ENCODE measurements at regions not wholly inside any gene's neighbourhood (a gene's known extent, or its start where the extent isn't known, plus 50 kb on each side); places are given as distances from the start of the nearest gene placed in this dataset.
"Not testable (repeated sequence)": the region's sequence is repeated elsewhere in the genome, so short reads cannot be mapped to it uniquely, and the experiment has no call there.

- H3K4me3 Mint-ChIP-seq; H3K9me3 Mint-ChIP-seq; H3K4me1 Mint-ChIP-seq; DNase-seq; H3K27me3 Mint-ChIP-seq; H3K36me3 Mint-ChIP-seq; H3K27ac Mint-ChIP-seq; ATAC-seq (ENCODE audit: low read depth in 2 of 2): not testable (repeated sequence)
Observed at GRCh38 chr1:149213673-149214072, 110.3 kb upstream of the NBPF9 start.

DNA sequence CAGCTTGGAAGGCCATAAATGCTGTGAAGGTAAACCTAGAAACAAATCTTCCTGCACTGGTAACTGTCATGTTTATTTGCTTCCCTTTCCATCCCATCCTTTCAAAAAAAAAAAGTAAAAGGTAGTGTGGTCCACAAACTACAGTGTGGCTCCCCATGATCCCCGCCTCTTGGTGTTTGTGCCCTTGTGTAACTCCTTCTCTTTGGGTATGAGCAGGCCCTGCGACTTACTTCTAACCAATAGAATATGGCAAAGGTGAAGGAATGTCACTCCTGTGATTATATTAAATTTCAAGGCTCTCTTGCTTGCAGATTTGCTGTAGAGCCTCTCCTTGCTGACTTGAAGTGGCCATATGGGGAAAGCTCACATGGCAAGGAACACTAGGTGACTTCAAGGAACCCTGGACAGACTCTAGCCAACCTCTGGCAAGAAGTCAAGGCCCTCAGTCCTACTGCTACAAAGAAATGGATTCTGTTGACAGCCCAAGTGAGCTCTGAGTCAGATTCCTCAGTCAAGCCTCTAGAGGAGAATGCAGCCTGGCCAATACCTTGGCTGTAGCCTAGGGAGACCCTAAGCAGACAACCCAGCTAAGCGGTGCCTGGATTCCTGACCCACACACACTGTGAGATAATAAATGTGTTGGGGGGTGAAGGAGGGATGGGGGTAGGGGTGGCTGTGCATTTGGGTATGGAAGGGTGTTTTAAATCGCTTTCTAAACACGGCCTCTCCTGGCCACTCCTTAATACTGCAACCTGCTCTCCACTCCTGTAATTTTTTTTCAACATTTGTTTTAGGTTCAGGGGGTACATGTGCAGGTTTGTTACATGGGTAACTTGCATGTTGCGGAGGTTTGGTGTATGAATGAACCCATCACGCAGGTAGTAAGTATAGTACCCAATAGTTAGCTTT is 115.0 kb upstream of the NBPF9 start:
- peak; percentile 55 to 65 for ATAC-seq (ENCODE audit: low read depth in 2 of 2)
- not testable (repeated sequence) for H3K27ac Mint-ChIP-seq, H3K4me1 Mint-ChIP-seq, H3K36me3 Mint-ChIP-seq, DNase-seq, H3K9me3 Mint-ChIP-seq, H3K4me3 Mint-ChIP-seq, H3K27me3 Mint-ChIP-seq

DNA sequence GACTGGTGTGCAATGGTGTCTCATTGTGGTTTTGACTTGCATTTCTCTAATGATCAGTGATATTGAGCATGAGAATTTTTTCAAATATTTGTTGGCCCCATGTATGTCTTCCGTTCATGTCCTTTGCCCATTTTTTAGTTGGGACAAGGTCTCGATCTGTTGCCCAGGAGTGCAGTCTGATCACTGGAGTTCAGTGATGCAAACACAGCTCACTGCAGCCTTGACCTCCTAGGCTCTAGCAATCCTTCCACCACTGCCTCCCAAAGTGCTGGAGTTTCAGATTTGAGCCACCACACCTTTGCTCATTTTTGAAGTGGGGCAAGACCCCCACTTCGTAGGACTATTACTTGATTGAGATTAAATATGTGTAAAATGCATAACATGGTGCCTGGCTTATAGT is 116.2 kb upstream of the NBPF9 start:
- not testable (repeated sequence) for H3K27me3 Mint-ChIP-seq; H3K4me3 Mint-ChIP-seq; ATAC-seq (ENCODE audit: low read depth in 2 of 2); DNase-seq; H3K27ac Mint-ChIP-seq; H3K4me1 Mint-ChIP-seq; H3K9me3 Mint-ChIP-seq; H3K36me3 Mint-ChIP-seq

- H3K36me3 Mint-ChIP-seq; H3K4me3 Mint-ChIP-seq; H3K9me3 Mint-ChIP-seq; H3K27me3 Mint-ChIP-seq; H3K4me1 Mint-ChIP-seq; DNase-seq; H3K27ac Mint-ChIP-seq; ATAC-seq (ENCODE audit: low read depth in 2 of 2): not testable (repeated sequence)
Observed at GRCh38 chr1:149220463-149221074, 117.2 kb upstream of the NBPF9 start.

DNA sequence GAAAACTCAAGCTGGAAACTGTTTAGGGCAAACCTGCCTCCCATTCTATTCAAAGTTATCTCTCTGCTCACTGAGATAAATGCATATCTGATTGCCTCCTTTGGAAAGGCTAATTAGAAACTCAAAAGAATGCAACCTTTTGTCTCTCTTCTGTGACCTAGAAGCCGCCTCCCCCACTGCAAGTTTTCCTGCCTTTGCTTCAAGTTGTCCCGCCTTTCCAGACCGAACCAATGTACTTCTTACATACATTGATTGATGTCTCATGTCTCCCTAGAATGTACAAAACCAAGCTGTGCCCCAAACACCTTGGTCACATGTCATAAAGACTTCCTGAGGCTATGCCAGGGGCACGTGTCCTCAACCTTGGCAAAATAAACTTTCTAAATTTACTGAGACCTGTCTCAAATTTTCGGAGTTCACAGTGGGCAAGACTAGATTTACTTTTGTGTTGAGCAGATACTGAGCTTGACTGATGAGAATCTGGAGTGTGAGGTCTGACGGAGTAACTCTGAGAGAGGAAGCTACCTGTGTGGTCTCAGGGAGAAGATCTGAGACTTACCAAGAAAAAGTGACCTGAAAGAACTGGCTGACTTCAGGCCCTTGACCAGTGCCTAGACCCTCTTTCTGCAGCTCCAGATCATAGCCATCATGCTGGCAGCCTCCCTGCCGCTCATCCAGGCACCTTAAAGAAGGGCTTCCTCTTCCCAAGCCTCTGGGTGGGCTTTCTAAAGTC is 124.7 kb upstream of the NBPF9 start:
- not testable (repeated sequence) for H3K4me1 Mint-ChIP-seq, DNase-seq, H3K27me3 Mint-ChIP-seq, H3K36me3 Mint-ChIP-seq, H3K9me3 Mint-ChIP-seq
- peak overlapping the region in 2 of 6 donors; percentile 49 to 75 for H3K27ac Mint-ChIP-seq
- peak overlapping the region in 1 of 8 donors; percentile 54 for H3K4me3 Mint-ChIP-seq
- ATAC-seq (ENCODE audit: low read depth in 2 of 2), result peak in 1 of 2 donors; percentile 22

DNA sequence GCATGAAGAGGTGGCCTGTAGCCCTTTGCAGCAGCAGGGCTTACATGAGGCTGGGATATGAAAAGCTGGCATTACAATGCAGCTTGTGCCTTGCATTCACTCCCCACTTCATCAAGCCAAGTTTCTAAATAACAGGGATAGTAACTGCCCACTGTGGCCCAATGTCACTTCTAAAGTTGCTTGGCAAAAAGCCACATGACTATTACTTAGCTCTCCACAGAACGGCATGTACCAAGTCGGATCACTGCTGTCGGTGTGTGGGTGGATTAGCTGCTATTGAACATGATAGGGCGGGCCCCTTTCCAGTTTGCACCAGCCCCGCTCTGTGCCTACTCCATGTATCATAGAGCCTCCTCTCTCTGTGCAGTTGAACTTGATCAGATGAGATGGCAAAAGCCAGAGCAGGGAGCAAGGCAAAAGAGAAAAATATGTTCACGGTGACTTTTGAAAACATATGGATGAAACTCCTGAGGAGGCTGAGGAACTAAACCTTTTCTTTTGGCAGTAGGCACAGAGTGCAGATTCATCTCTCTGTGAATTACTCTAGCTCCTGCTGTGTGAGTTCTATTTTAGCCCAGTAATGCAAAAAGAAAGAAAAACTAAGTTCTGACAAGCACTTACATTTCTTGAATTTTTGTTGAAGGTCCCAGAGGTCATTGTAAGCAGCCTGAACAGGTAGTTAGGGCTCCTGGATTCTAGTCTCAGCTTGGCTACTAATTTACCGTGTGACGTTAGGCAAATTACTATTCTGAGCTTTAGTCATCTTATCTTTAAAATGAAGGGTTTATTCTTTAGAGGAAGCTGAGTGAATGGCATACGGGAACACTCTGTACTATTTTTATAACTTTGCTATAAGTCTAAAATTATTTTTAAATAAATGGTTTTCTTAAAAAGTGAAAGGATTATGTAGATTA is 125.6 kb upstream of the NBPF9 start:
- peak overlapping the region in 1 of 6 donors; percentile 75 for H3K27ac Mint-ChIP-seq

DNA sequence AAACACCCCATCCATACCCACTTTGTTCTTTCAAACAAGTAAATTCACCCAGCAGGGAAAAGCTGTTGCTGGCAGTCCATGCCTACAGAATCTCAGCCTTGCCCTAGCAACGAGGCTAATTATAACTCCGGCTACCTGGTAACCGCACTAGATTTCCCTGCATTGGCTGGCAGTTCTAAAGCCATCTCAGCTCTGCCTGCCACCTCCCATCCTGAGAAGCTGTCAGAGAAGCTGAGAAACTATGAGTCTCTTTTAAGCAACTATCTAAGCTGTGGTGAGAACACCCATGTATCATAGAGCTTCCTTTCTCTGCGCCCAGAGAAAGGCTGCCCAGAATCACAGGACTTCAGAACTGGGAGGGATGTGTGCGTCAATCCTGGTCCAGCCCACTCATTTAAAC is 126.5 kb upstream of the NBPF9 start:
- H3K27ac Mint-ChIP-seq, H3K4me3 Mint-ChIP-seq, DNase-seq, H3K27me3 Mint-ChIP-seq, H3K36me3 Mint-ChIP-seq, H3K4me1 Mint-ChIP-seq, H3K9me3 Mint-ChIP-seq: not testable (repeated sequence)
- peak; percentile 50 to 68 for ATAC-seq (ENCODE audit: low read depth in 2 of 2)

More for the DNA sequence above, 125.6 kb upstream of the NBPF9 start:
- DNase-seq, H3K4me1 Mint-ChIP-seq, H3K4me3 Mint-ChIP-seq, H3K9me3 Mint-ChIP-seq, H3K36me3 Mint-ChIP-seq, H3K27me3 Mint-ChIP-seq: not testable (repeated sequence)
- ATAC-seq (ENCODE audit: low read depth in 2 of 2), result peak; percentile 40 to 53

GRCh38 chr1:149234926-149235914 is 131.9 kb upstream of the NBPF9 start:
- not testable (repeated sequence) for H3K27ac Mint-ChIP-seq, H3K4me3 Mint-ChIP-seq, H3K27me3 Mint-ChIP-seq, H3K9me3 Mint-ChIP-seq, H3K36me3 Mint-ChIP-seq, DNase-seq, H3K4me1 Mint-ChIP-seq
- peak in 1 of 2 donors; percentile 40 for ATAC-seq (ENCODE audit: low read depth in 2 of 2)

- H3K27me3 Mint-ChIP-seq; H3K27ac Mint-ChIP-seq; ATAC-seq (ENCODE audit: low read depth in 2 of 2); H3K9me3 Mint-ChIP-seq; H3K36me3 Mint-ChIP-seq; H3K4me3 Mint-ChIP-seq; H3K4me1 Mint-ChIP-seq; DNase-seq: not testable (repeated sequence)
Observed at GRCh38 chr1:149237515-149237914, 134.2 kb upstream of the NBPF9 start.

DNA sequence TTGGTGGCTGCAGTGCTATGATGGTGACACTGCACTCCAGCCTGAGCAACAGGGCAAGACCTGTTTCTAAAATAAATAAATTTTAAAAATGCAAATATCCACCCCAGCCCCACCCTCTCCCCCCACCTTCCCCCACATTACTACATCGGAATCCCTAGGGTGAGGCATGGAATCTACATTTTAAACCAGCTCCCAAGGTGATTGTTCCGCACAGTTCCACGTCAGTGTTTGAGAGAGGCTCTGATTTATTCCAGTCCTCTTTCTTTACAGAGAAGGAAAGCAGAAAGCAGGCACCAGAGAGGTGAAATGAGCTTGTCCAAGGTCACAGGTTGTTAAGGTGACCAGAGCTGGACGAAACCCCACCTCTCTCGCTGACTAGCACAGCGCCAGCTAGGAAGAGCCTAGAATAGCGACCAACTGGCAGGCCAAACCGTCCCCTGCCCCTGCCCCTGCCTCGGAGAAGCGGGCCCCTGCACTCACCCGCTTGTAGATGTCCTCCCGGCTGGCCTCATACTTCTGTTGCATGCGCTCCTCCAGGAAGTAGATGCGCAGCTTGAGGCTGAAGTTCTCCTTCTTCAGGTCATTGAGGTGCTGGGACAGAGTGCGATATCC is 136.7 kb upstream of the NBPF9 start:
- H3K4me1 Mint-ChIP-seq; DNase-seq; H3K36me3 Mint-ChIP-seq; ATAC-seq (ENCODE audit: low read depth in 2 of 2); H3K27ac Mint-ChIP-seq; H3K9me3 Mint-ChIP-seq; H3K4me3 Mint-ChIP-seq; H3K27me3 Mint-ChIP-seq: not testable (repeated sequence)

DNA sequence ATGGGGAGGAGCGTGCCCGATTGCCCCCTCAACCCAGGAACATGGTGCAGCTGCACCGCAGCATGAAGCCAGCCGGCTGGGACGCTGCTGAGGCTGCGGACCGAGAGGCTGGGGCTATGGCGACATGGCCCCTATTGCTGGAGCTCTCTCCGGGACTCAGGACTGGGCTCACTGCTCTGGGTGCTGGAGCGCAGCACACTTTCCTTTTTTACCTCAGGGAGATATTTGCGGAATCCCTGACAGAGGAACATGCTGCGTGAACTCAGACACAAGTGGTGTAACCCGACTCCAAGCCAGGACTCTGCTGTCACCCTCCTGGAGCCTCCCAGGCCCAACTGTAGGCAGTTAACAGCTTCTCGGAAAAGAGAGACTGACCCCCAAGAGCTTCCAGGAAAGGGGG is 137.2 kb upstream of the NBPF9 start:
- H3K36me3 Mint-ChIP-seq, result not testable (repeated sequence)

DNA sequence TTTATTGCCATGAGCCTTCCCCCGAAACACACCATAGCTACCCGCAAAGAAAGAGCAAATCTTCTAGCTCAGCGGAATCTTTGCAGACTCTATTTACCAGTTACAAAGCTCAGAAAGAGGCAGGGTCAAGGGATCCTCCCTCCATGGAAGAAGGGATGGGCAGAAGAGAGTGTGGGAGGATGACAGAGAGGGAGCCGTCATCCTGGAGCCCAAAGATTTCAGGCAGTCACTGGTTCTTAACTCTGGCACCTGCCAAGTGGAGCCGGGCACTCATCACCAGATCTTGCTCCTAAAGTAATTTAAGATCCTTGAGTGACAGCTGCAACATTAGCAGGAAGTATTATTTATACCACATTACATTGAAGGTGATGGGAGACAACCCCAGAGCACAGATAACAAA is 137.9 kb upstream of the NBPF9 start:
- DNase-seq; H3K9me3 Mint-ChIP-seq; H3K27me3 Mint-ChIP-seq; H3K4me1 Mint-ChIP-seq; H3K27ac Mint-ChIP-seq; H3K36me3 Mint-ChIP-seq; H3K4me3 Mint-ChIP-seq; ATAC-seq (ENCODE audit: low read depth in 2 of 2): not testable (repeated sequence)

More for the DNA sequence above, 137.2 kb upstream of the NBPF9 start:
- not testable (repeated sequence) for H3K27me3 Mint-ChIP-seq; H3K4me3 Mint-ChIP-seq; H3K9me3 Mint-ChIP-seq; ATAC-seq (ENCODE audit: low read depth in 2 of 2); H3K4me1 Mint-ChIP-seq; DNase-seq; H3K27ac Mint-ChIP-seq

Data from naive B cell (primary cell).